ENCODE measurements at regions not wholly inside any gene's neighbourhood (a gene's known extent, or its start where the extent isn't known, plus 50 kb on each side); places are given as distances from the start of the nearest gene placed in this dataset.

- Histone ChIP-seq H3K27ac (ENCODE audit: extremely low read depth, low read depth, low read length) (no peak overlapping the region), H3K9me3 (ENCODE audit: control insufficient read depth, insufficient read depth, low read depth, low read length) (no peaks in the 10 kb centered on the region), H3K36me3 (ENCODE audit: control insufficient read depth in 2 of 2, insufficient read depth in 1 of 2, low read length in 2 of 2) (no peaks in the 10 kb centered on the region), H3K4me1 (ENCODE audit: control insufficient read depth, insufficient read depth, low read length) (no peaks in the 10 kb centered on the region), H3K4me3 (ENCODE audit: low read depth, low read length) (no peak overlapping the region)
- ChIA-PET POLR2A (no interaction called here), CTCF (interaction anchor here (0.7 to 1.1 kb wide), 2 partner anchors 29 to 136 kb away, joined by 3 read pairs; no protein-coding TSS in a partner anchor)
- TF ChIP-seq KLF8 (tag by site-specific recombination; IDR thresholded peaks at IDR 0.05) (no peak), ZSCAN30 (tag by site-specific recombination; IDR thresholded peaks at IDR 0.05) (no peak), ZNF777 (tag by site-specific recombination; IDR thresholded peaks at IDR 0.05; ENCODE audit: borderline replicate concordance) (no peak), ZNF223 (tag by site-specific recombination; IDR thresholded peaks at IDR 0.05) (no peak), ZNF362 (tag by site-specific recombination; IDR thresholded peaks at IDR 0.05) (no peak), GLIS1 (tag by site-specific recombination; IDR thresholded peaks at IDR 0.05) (no peak), SCRT2 (tag by site-specific recombination; IDR thresholded peaks at IDR 0.05) (no peak), SALL2 (tag by site-specific recombination; IDR thresholded peaks at IDR 0.05; ENCODE audit: borderline replicate concordance) (no peak), ZNF707 (tag by site-specific recombination; IDR thresholded peaks at IDR 0.05) (no peak), ZNF221 (tag by site-specific recombination; IDR thresholded peaks at IDR 0.05; ENCODE audit: borderline replicate concordance) (no peak), ZNF302 (tag by site-specific recombination; IDR thresholded peaks at IDR 0.05; ENCODE audit: low read depth) (no peak)
- TF ChIP-seq, protein P1, sequence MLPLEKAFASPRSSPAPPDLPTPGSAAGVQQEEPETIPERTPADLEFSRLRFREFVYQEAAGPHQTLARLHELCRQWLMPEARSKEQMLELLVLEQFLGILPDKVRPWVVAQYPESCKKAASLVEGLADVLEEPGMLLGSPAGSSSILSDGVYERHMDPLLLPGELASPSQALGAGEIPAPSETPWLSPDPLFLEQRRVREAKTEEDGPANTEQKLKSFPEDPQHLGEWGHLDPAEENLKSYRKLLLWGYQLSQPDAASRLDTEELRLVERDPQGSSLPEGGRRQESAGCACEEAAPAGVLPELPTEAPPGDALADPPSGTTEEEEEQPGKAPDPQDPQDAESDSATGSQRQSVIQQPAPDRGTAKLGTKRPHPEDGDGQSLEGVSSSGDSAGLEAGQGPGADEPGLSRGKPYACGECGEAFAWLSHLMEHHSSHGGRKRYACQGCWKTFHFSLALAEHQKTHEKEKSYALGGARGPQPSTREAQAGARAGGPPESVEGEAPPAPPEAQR (tag by site-specific recombination; IDR thresholded peaks at IDR 0.05), result no peak
Observed at GRCh38 chr20:23206061-23206460, 119.9 kb upstream of the CD93 start.

DNA sequence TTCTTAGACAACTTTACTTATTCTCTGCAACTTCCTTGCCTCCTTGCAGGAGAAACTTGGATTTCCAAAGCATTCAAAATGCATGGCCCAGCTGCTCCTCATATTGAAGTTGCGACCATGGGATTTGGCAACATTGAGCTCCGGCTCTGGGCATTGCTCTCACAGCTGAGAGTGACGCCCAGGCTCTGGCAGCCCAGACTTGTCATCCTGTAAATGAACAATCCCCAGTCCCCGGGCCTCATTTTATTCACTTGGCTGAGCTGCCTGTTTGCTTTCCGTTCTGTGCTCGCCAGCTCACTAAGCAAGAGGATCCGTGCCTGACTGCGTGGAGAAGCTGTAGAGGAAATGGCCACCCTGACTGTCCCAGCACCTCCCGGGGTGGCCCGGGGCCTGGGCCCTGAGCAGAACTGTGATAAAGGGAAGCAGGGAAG is 119.5 kb upstream of the CD93 start:
- CTCF ChIA-PET, result interaction anchor here (0.6 to 1.1 kb wide), 4 partner anchors 29 to 354 kb away, joined by 3 read pairs; no protein-coding TSS in a partner anchor
- Histone ChIP-seq H3K4me1 (ENCODE audit: control insufficient read depth, insufficient read depth, low read length) (no peaks in the 10 kb centered on the region), H3K36me3 (ENCODE audit: control insufficient read depth in 2 of 2, insufficient read depth in 1 of 2, low read length in 2 of 2) (no peaks in the 10 kb centered on the region), H3K4me3 (ENCODE audit: low read depth, low read length) (no peak overlapping the region), H3K27ac (ENCODE audit: extremely low read depth, low read depth, low read length) (no peak overlapping the region), H3K9me3 (ENCODE audit: control insufficient read depth, insufficient read depth, low read depth, low read length) (no peaks in the 10 kb centered on the region)
- TF ChIP-seq ZNF704 (tag by site-specific recombination; IDR thresholded peaks at IDR 0.05) (no peak), ZNF121 (tag by site-specific recombination; IDR thresholded peaks at IDR 0.05) (no peak)
- POLR2A ChIA-PET, result no interaction called here

GRCh38 chr20:23205211-23205610 is 119.1 kb upstream of the CD93 start:
- no peaks in the 10 kb centered on the region for H3K36me3 ChIP-seq (ENCODE audit: control insufficient read depth in 2 of 2, insufficient read depth in 1 of 2, low read length in 2 of 2)
- no peak overlapping the region for H3K27ac ChIP-seq (ENCODE audit: extremely low read depth, low read depth, low read length)
- ChIA-PET POLR2A (no interaction called here), CTCF (interaction anchor here (0.6 to 0.7 kb wide), 3 partner anchors 137 to 353 kb away, joined by 3 read pairs; no protein-coding TSS in a partner anchor)
- H3K4me3 ChIP-seq (ENCODE audit: low read depth, low read length), result no peak overlapping the region
- no peaks in the 10 kb centered on the region for H3K4me1 ChIP-seq (ENCODE audit: control insufficient read depth, insufficient read depth, low read length)
- no peaks in the 10 kb centered on the region for H3K9me3 ChIP-seq (ENCODE audit: control insufficient read depth, insufficient read depth, low read depth, low read length)
- TF ChIP-seq, protein P2, sequence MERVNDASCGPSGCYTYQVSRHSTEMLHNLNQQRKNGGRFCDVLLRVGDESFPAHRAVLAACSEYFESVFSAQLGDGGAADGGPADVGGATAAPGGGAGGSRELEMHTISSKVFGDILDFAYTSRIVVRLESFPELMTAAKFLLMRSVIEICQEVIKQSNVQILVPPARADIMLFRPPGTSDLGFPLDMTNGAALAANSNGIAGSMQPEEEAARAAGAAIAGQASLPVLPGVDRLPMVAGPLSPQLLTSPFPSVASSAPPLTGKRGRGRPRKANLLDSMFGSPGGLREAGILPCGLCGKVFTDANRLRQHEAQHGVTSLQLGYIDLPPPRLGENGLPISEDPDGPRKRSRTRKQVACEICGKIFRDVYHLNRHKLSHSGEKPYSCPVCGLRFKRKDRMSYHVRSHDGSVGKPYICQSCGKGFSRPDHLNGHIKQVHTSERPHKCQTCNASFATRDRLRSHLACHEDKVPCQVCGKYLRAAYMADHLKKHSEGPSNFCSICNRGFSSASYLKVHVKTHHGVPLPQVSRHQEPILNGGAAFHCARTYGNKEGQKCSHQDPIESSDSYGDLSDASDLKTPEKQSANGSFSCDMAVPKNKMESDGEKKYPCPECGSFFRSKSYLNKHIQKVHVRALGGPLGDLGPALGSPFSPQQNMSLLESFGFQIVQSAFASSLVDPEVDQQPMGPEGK (tag by site-specific recombination; IDR thresholded peaks at IDR 0.05), result no peak
- TF ChIP-seq SCRT1 (tag by site-specific recombination; IDR thresholded peaks at IDR 0.05; ENCODE audit: borderline replicate concordance) (no peak), ZNF132 (tag by site-specific recombination; IDR thresholded peaks at IDR 0.05; ENCODE audit: borderline replicate concordance) (no peak), ZNF560 (tag by site-specific recombination; IDR thresholded peaks at IDR 0.05; ENCODE audit: borderline replicate concordance) (no peak), ZNF274 (IDR thresholded peaks at IDR 0.05; ENCODE audit: low read length) (no peak), ZNF274 (tag by site-specific recombination; IDR thresholded peaks at IDR 0.05; ENCODE audit: borderline replicate concordance) (no peak), ZNF670 (tag by site-specific recombination; IDR thresholded peaks at IDR 0.05; ENCODE audit: low read depth) (no peak), ZNF23 (tag by site-specific recombination; IDR thresholded peaks at IDR 0.05; ENCODE audit: borderline replicate concordance) (no peak), ZFHX2 (tag by site-specific recombination; conservative IDR thresholded peaks at IDR 0.05) (no peak), ZSCAN16 (tag by site-specific recombination; IDR thresholded peaks at IDR 0.05) (no peak)
- TF ChIP-seq, protein P3, sequence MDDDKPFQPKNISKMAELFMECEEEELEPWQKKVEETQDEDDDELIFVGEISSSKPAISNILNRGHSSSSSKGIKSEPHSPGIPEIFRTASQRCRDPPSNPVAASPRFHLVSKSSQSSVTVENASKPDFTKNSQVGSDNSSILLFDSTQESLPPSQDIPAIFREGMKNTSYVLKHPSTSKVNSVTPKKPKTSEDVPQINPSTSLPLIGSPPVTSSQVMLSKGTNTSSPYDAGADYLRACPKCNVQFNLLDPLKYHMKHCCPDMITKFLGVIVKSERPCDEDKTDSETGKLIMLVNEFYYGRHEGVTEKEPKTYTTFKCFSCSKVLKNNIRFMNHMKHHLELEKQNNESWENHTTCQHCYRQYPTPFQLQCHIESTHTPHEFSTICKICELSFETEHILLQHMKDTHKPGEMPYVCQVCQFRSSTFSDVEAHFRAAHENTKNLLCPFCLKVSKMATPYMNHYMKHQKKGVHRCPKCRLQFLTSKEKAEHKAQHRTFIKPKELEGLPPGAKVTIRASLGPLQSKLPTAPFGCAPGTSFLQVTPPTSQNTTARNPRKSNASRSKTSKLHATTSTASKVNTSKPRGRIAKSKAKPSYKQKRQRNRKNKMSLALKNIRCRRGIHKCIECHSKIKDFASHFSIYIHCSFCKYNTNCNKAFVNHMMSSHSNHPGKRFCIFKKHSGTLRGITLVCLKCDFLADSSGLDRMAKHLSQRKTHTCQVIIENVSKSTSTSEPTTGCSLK (tag by site-specific recombination; IDR thresholded peaks at IDR 0.05), result no peak
